ENCODE measurements at regions not wholly inside any gene's neighbourhood (a gene's known extent, or its start where the extent isn't known, plus 50 kb on each side); places are given as distances from the start of the nearest gene placed in this dataset.

GRCh38 chr2:60674524-60675165 lies 81.4 kb upstream of the PAPOLG start:
- H3K9me3 ChIP-seq, result no peaks in the 10 kb centered on the region
- DNase-seq, result peak; percentile 84 to 90
- H3K4me1 ChIP-seq, result no peaks in the 10 kb centered on the region
- ATAC-seq, result peak; percentile 83 to 97 (median 92)
- peak; percentile 84 for TF ChIP-seq CTCF (IDR thresholded peaks at IDR 0.05)
- intact Hi-C loops (cut with DNase I), result loop anchor here in 1 of 2 donors (5.0 kb wide), 1 partner anchor 112 kb away; no protein-coding TSS in a partner anchor
- no peak overlapping the region for H3K4me3 ChIP-seq
- WGBS, 3 donors, result 20 to 27% (median 24%) methylated on average over 9 of the region's 9 CpGs
- no peak overlapping the region for H3K27ac ChIP-seq
- no peaks in the 10 kb centered on the region for H3K36me3 ChIP-seq (ENCODE audit: insufficient read depth in 1 of 2, low read depth in 1 of 2)
- no peaks in the 10 kb centered on the region for H3K27me3 ChIP-seq (ENCODE audit: insufficient read depth in 3 of 3, low read length in 2 of 3)

- no peak overlapping the region for H3K4me3 ChIP-seq
- no peak overlapping the region for H3K27ac ChIP-seq
- H3K36me3 ChIP-seq (ENCODE audit: insufficient read depth in 1 of 2, low read depth in 1 of 2), result no peaks in the 10 kb centered on the region
- DNase-seq, result no peak
- TF ChIP-seq CTCF (IDR thresholded peaks at IDR 0.05), result no peak
- 49 to 53% (median 50%) methylated on average over 3 of the region's 3 CpGs for whole genome bisulfite sequencing, 3 donors
- no peaks in the 10 kb centered on the region for H3K4me1 ChIP-seq
- peaks cover 0 to 4% (median 0%) of the 10 kb centered on the region in 3 donors for H3K27me3 ChIP-seq (ENCODE audit: insufficient read depth in 3 of 3, low read length in 2 of 3)
- H3K9me3 ChIP-seq, result no peaks in the 10 kb centered on the region
- ATAC-seq, result no peak
- intact Hi-C loops (cut with DNase I), result no loop called here
Observed at GRCh38 chr2:60675301-60675700, 80.8 kb upstream of the PAPOLG start.

GRCh38 chr2:60676706-60677330 lies 79.2 kb upstream of the PAPOLG start:
- intact Hi-C loops (cut with DNase I), result no loop called here
- no peak overlapping the region for H3K27ac ChIP-seq
- H3K4me3 ChIP-seq, result no peak overlapping the region
- H3K27me3 ChIP-seq (ENCODE audit: insufficient read depth in 3 of 3, low read length in 2 of 3), result peaks cover 0 to 8% (median 0%) of the 10 kb centered on the region in 3 donors
- WGBS, 3 donors, result 60 to 64% (median 64%) methylated on average over 4 of the region's 4 CpGs
- no peaks in the 10 kb centered on the region for H3K9me3 ChIP-seq
- DNase-seq, result no peak
- TF ChIP-seq CTCF (IDR thresholded peaks at IDR 0.05), result no peak
- no peaks in the 10 kb centered on the region for H3K36me3 ChIP-seq (ENCODE audit: insufficient read depth in 1 of 2, low read depth in 1 of 2)
- H3K4me1 ChIP-seq, result no peaks in the 10 kb centered on the region
- no peak for ATAC-seq

GRCh38 chr2:60677356-60677755 lies 78.7 kb upstream of the PAPOLG start:
- no peak for DNase-seq
- WGBS, 3 donors, result 82 to 85% (median 83%) methylated on average over 4 of the region's 4 CpGs
- no peak for ATAC-seq
- Histone ChIP-seq H3K36me3 (ENCODE audit: insufficient read depth in 1 of 2, low read depth in 1 of 2) (no peaks in the 10 kb centered on the region), H3K4me1 (no peaks in the 10 kb centered on the region), H3K27me3 (ENCODE audit: insufficient read depth in 3 of 3, low read length in 2 of 3) (peaks cover 0 to 8% (median 0%) of the 10 kb centered on the region in 3 donors), H3K9me3 (no peaks in the 10 kb centered on the region), H3K4me3 (no peak overlapping the region), H3K27ac (no peak overlapping the region)
- intact Hi-C loops (cut with DNase I), result no loop called here
- no peak for TF ChIP-seq CTCF (IDR thresholded peaks at IDR 0.05)
